Memory B cell (primary cell): ENCODE measurements at regions not wholly inside any gene's neighbourhood (a gene's known extent, or its start where the extent isn't known, plus 50 kb on each side); places are given as distances from the start of the nearest gene placed in this dataset.

Source experiments
- ATAC-seq: fragments of 150-1000 bp; cut with Tn5 transposase; 2 replicates; pipeline ENCODE4 v1.10.0; 2021; ENCODE audit warnings: low read depth, mild to moderate bottlenecking, moderate library complexity
- DNase-seq, 2 donors: peaks; one replicate each; pipeline ENCODE4 v3.0.0; 2022; ENCODE audit warnings: low spot score in 2 of 2
- H3K27ac Mint-ChIP-seq: one replicate; pipeline ENCODE4 v1.8.0; 2022; ENCODE audit warnings: mild to moderate bottlenecking, moderate library complexity, mixed read lengths
- H3K27me3 Mint-ChIP-seq: one replicate; pipeline ENCODE4 v1.8.0; 2022; ENCODE audit warnings: mixed read lengths
- H3K36me3 Mint-ChIP-seq: one replicate; pipeline ENCODE4 v1.8.0; 2022; ENCODE audit warnings: mild to moderate bottlenecking, mixed read lengths
- H3K4me1 Mint-ChIP-seq: one replicate; pipeline ENCODE4 v1.8.0; 2022; ENCODE audit warnings: mixed read lengths
- H3K4me3 Mint-ChIP-seq: one replicate; pipeline ENCODE4 v1.8.0; 2022; ENCODE audit warnings: mild to moderate bottlenecking, moderate library complexity, mixed read lengths
- H3K9me3 Mint-ChIP-seq: one replicate; pipeline ENCODE4 v1.8.0; 2022; ENCODE audit warnings: mixed read lengths

DNA sequence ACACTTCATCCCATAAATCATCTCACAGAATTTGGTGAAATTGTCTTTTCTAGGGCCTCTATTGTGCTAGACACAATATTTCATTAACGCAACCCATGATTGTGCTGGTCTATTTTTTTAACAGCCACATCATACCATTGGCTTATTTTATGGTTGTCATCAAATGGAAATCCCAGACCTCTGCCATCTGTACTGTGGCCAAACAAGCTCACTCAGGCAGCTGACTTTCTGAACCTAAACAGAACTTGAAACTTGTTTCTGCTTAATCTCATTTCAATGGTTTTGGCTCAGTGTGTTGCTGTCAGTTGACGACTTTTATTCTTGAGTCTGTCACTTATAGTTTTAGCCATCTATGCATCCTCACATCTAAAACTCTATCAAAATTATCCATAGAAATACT, 111.8 kb downstream of the HAO1 start:
- Mint-ChIP-seq H3K27ac (no peak overlapping the region), H3K27me3 (no peaks in the 10 kb centered on the region), H3K4me1 (no peaks in the 10 kb centered on the region), H3K36me3 (no peaks in the 10 kb centered on the region), H3K4me3 (no peak overlapping the region), H3K9me3 (peaks cover under 1% of the 10 kb centered on the region)
- ATAC-seq (no peak), DNase-seq (no peak)

DNA sequence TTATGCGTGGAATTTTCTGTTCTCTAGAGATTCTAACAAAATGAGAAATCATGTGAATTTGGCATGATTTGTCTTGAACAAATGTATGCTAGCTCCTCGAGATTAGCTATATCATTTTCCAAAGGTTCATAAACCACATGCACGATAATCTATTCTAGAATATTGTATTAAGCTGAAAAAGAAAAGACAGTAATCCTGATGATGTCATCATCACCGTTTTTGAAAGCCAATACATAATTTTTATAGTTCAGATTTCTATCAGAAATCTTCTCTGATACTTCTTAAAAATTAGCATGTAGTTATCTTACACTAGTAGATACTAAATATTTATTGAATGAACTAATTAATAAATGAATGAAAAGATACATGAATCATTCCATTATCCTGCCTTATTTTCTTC, 111.2 kb downstream of the HAO1 start:
- ATAC-seq (no peak), DNase-seq (no peak)
- H3K9me3 Mint-ChIP-seq: no peaks in the 10 kb centered on the region
- no peak overlapping the region for H3K4me3 Mint-ChIP-seq
- no peaks in the 10 kb centered on the region for H3K27me3 Mint-ChIP-seq
- no peak overlapping the region for H3K27ac Mint-ChIP-seq
- H3K36me3 Mint-ChIP-seq: no peaks in the 10 kb centered on the region
- H3K4me1 Mint-ChIP-seq: no peaks in the 10 kb centered on the region

DNA sequence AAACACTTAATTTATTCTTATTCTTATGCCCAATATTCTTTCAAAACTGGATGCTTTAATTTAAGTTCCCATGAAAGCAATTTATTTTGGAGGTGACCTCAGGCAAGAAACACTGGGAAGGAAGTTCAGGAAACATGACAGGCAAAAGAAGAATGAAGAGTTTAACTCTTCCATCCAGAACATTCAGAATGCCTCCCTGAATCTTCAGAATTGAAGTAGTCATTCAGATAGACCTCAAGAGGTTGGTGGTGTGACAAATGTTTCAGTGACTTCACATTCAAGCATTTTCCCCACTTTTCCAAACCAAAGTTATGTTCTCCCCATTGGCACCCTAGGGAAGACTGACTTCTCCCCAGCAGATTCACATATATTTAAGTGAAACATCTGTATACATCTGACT, 110.5 kb downstream of the HAO1 start:
- Mint-ChIP-seq H3K4me1 (no peaks in the 10 kb centered on the region), H3K9me3 (no peaks in the 10 kb centered on the region), H3K27ac (no peak overlapping the region), H3K36me3 (no peaks in the 10 kb centered on the region), H3K27me3 (no peaks in the 10 kb centered on the region), H3K4me3 (no peak overlapping the region)
- DNase-seq: no peak
- no peak for ATAC-seq
